Neuronal stem cell (in vitro differentiated cells): ENCODE measurements at regions not wholly inside any gene's neighbourhood (a gene's known extent, or its start where the extent isn't known, plus 50 kb on each side); places are given as distances from the start of the nearest gene placed in this dataset.
A peak's percentile ranks its signal among the peaks of the same experiment; 100 is the strongest.

Source experiments
- DNase-seq: peaks from one replicate; pipeline ENCODE4 v3.0.0-alpha.2; 2013; ENCODE audit warnings: low spot score
- H2AFZ ChIP-seq: one replicate; pipeline ENCODE4 v1.6.1; 2013; ENCODE audit warnings: mild to moderate bottlenecking, low read length, inconsistent platforms
- H2AK5ac ChIP-seq: 2 replicates; pipeline ENCODE4 v1.6.1; 2013; ENCODE audit warnings: low read depth, mild to moderate bottlenecking, inconsistent platforms, low read length, moderate library complexity, mixed read lengths
- H2BK120ac ChIP-seq: 2 replicates; pipeline ENCODE4 v1.6.1; 2013; ENCODE audit warnings: low read depth, mild to moderate bottlenecking, inconsistent platforms, low read length, moderate library complexity, mixed read lengths
- H2BK12ac ChIP-seq: one replicate; pipeline ENCODE4 v1.6.1; 2013; ENCODE audit warnings: low read length, inconsistent platforms
- H2BK15ac ChIP-seq: 2 replicates; pipeline ENCODE4 v1.6.1; 2013; ENCODE audit warnings: mild to moderate bottlenecking, low read length, inconsistent platforms, mixed read lengths
- H2BK5ac ChIP-seq: one replicate; pipeline ENCODE4 v1.6.1; 2013; ENCODE audit warnings: inconsistent platforms, mild to moderate bottlenecking, low read length, moderate library complexity
- H3K14ac ChIP-seq: one replicate; pipeline ENCODE4 v1.6.1; 2013; ENCODE audit warnings: low read length, inconsistent platforms
- H3K18ac ChIP-seq: 2 replicates; pipeline ENCODE4 v1.6.1; 2013; ENCODE audit warnings: low read length, inconsistent platforms
- H3K23ac ChIP-seq: 2 replicates; pipeline ENCODE4 v1.6.1; 2013; ENCODE audit warnings: low read depth, mild to moderate bottlenecking, mixed read lengths, low read length, inconsistent platforms; ENCODE audit not compliant: poor library complexity
- H3K27ac ChIP-seq: replicated peaks from 3 replicates; pipeline ENCODE4 v1.5.1; 2013; ENCODE audit warnings: low read length, inconsistent platforms
- H3K27me3 ChIP-seq, 3 experiments: 2 replicates each; pipeline ENCODE4 v1.6.1; 2013; ENCODE audit warnings: low read length in 3 of 3, mild to moderate bottlenecking in 2 of 3, inconsistent platforms in 1 of 3, low read depth in 1 of 3, mixed read lengths in 1 of 3, moderate library complexity in 1 of 3; ENCODE audit not compliant: control insufficient read depth in 3 of 3, insufficient read depth in 3 of 3
- H3K36me3 ChIP-seq, 2 donors: replicated peaks in 1 of 2; 2 replicates each; pipeline ENCODE4 v1.6.1; 2013; ENCODE audit warnings: low read length in 2 of 2; ENCODE audit not compliant: control insufficient read depth in 2 of 2, insufficient read depth in 2 of 2
- H3K4ac ChIP-seq: 2 replicates; pipeline ENCODE4 v1.6.1; 2013; ENCODE audit warnings: inconsistent platforms, mild to moderate bottlenecking, low read length, moderate library complexity
- H3K4me1 ChIP-seq, 2 donors: 1 replicate in 1 of 2; 2 replicates in 1 of 2; pipeline ENCODE4 v1.6.1; 2013; ENCODE audit warnings: low read length in 2 of 2, low read depth in 1 of 2; ENCODE audit not compliant: control insufficient read depth in 2 of 2, insufficient read depth in 1 of 2
- H3K4me2 ChIP-seq: one replicate; pipeline ENCODE4 v1.6.1; 2013; ENCODE audit warnings: mild to moderate bottlenecking, low read length, inconsistent platforms; ENCODE audit not compliant: insufficient read depth, poor library complexity, severe bottlenecking
- H3K4me3 ChIP-seq, 2 donors: 2 replicates each; pipeline ENCODE4 v1.5.1; 2013; ENCODE audit warnings: low read length in 2 of 2, mild to moderate bottlenecking in 2 of 2, inconsistent platforms in 1 of 2, moderate library complexity in 1 of 2
- H3K79me1 ChIP-seq: one replicate; pipeline ENCODE4 v1.6.1; 2013; ENCODE audit warnings: low read depth, mild to moderate bottlenecking, inconsistent platforms, low read length, moderate library complexity
- H3K9ac ChIP-seq: one replicate; pipeline ENCODE4 v1.6.1; 2013; ENCODE audit warnings: mild to moderate bottlenecking, low read depth, low read length, inconsistent platforms; ENCODE audit not compliant: poor library complexity
- H3K9me3 ChIP-seq, 2 donors: replicated peaks in 1 of 2; 2 replicates each; pipeline versions ENCODE3 to v1.6.1; 2013; ENCODE audit warnings: low read length in 2 of 2, mild to moderate bottlenecking in 2 of 2, inconsistent platforms in 1 of 2, low read depth in 1 of 2, mixed read lengths in 1 of 2, moderate library complexity in 1 of 2; ENCODE audit not compliant: control insufficient read depth in 2 of 2, insufficient read depth in 1 of 2
- H4K8ac ChIP-seq: one replicate; pipeline ENCODE4 v1.6.1; 2013; ENCODE audit warnings: low read depth, mild to moderate bottlenecking, inconsistent platforms, low read length, moderate library complexity
- H4K91ac ChIP-seq: one replicate; pipeline ENCODE4 v1.6.1; 2013; ENCODE audit warnings: low read length, low read depth, mild to moderate bottlenecking, inconsistent platforms; ENCODE audit not compliant: poor library complexity
- WGBS, 2 donors: extraction: QIAGEN DNeasy Blood & Tissue Kit; methylation state at CpG; one replicate each; pipeline ENCODE4 v1.1.7; 2013; ENCODE audit warnings: missing lambda C conversion rate in 2 of 2, mixed read lengths in 1 of 2; ENCODE audit not compliant: insufficient read length in 2 of 2, insufficient replicate concordance in 1 of 2; ENCODE audit errors: extremely low coverage in 2 of 2; 5-methylcytosine and 5-hydroxymethylcytosine counted together

GRCh38 chr2:144219979-144220378, 299.9 kb downstream of the ZEB2 start:
- Histone ChIP-seq H2AFZ (no peak overlapping the region), H2BK5ac (no peak overlapping the region), H2BK12ac (no peak overlapping the region), H3K18ac (no peak overlapping the region), H3K9me3 (no peaks in the 10 kb centered on the region), H3K4me1 (no peaks in the 10 kb centered on the region), H4K8ac (no peak overlapping the region), H3K27me3 (no peaks in the 10 kb centered on the region), H2BK120ac (no peak overlapping the region), H3K4me3 (no peak overlapping the region), H3K23ac (no peak overlapping the region), H3K4ac (no peak overlapping the region), H3K9ac (no peak overlapping the region), H3K4me2 (no peak overlapping the region), H2AK5ac (no peak overlapping the region), H4K91ac (no peak overlapping the region), H3K36me3 (no peaks in the 10 kb centered on the region), H3K27ac (no peak overlapping the region), H3K79me1 (no peaks in the 10 kb centered on the region), H2BK15ac (no peak overlapping the region), H3K14ac (no peak overlapping the region)
- WGBS, 2 donors = no CpG with 5 or more reads among the region's 1 CpG
- DNase-seq = no peak

- H2BK12ac ChIP-seq = no peak overlapping the region
- no peaks in the 10 kb centered on the region for H3K4me1 ChIP-seq
- no peak overlapping the region for H3K4me3 ChIP-seq
- WGBS, 2 donors = no CpG with 5 or more reads among the region's 5 CpGs
- H2BK15ac ChIP-seq = no peak overlapping the region
- no peak for DNase-seq
- no peak overlapping the region for H3K27ac ChIP-seq
- H4K91ac ChIP-seq = no peak overlapping the region
- no peaks in the 10 kb centered on the region for H3K36me3 ChIP-seq
- no peaks in the 10 kb centered on the region for H3K79me1 ChIP-seq
- H3K14ac ChIP-seq = no peak overlapping the region
- H3K27me3 ChIP-seq = no peaks in the 10 kb centered on the region
- H4K8ac ChIP-seq = no peak overlapping the region
- no peak overlapping the region for H3K4me2 ChIP-seq
- H3K4ac ChIP-seq = no peak overlapping the region
- no peak overlapping the region for H2AK5ac ChIP-seq
- no peak overlapping the region for H2BK120ac ChIP-seq
- H2AFZ ChIP-seq = no peak overlapping the region
- no peak overlapping the region for H2BK5ac ChIP-seq
- no peaks in the 10 kb centered on the region for H3K9me3 ChIP-seq
- H3K23ac ChIP-seq = no peak overlapping the region
- H3K9ac ChIP-seq = no peak overlapping the region
- no peak overlapping the region for H3K18ac ChIP-seq
Measured at GRCh38 chr2:144217853-144218633, 301.9 kb downstream of the ZEB2 start.

GRCh38 chr2:144215701-144216675, 303.9 kb downstream of the ZEB2 start:
- DNase-seq = no peak
- no CpG with 5 or more reads among the region's 2 CpGs for WGBS, 2 donors
- no peak overlapping the region for H3K4me3 ChIP-seq
- H2BK5ac ChIP-seq = no peak overlapping the region
- H3K27me3 ChIP-seq = no peaks in the 10 kb centered on the region
- no peak overlapping the region for H3K4ac ChIP-seq
- no peak overlapping the region for H2BK12ac ChIP-seq
- no peak overlapping the region for H3K18ac ChIP-seq
- H3K23ac ChIP-seq = no peak overlapping the region
- H3K79me1 ChIP-seq = no peaks in the 10 kb centered on the region
- no peaks in the 10 kb centered on the region for H3K4me1 ChIP-seq
- H3K14ac ChIP-seq = no peak overlapping the region
- no peak overlapping the region for H2AK5ac ChIP-seq
- no peak overlapping the region for H3K9ac ChIP-seq
- H3K27ac ChIP-seq = no peak overlapping the region
- H2BK120ac ChIP-seq = no peak overlapping the region
- no peaks in the 10 kb centered on the region for H3K36me3 ChIP-seq
- H4K8ac ChIP-seq = no peak overlapping the region
- no peak overlapping the region for H4K91ac ChIP-seq
- H3K4me2 ChIP-seq = no peak overlapping the region
- H3K9me3 ChIP-seq = no peaks in the 10 kb centered on the region
- no peak overlapping the region for H2BK15ac ChIP-seq
- peak overlapping the region; percentile 19 for H2AFZ ChIP-seq

GRCh38 chr2:144215207-144215606, 304.7 kb downstream of the ZEB2 start:
- no peak overlapping the region for H3K23ac ChIP-seq
- no peak overlapping the region for H2AFZ ChIP-seq
- no peak overlapping the region for H2BK120ac ChIP-seq
- no peaks in the 10 kb centered on the region for H3K79me1 ChIP-seq
- H3K4ac ChIP-seq = no peak overlapping the region
- no peak overlapping the region for H3K4me3 ChIP-seq
- H2BK5ac ChIP-seq = no peak overlapping the region
- WGBS, 2 donors = no CpG with 5 or more reads among the region's 1 CpG
- H3K27me3 ChIP-seq = no peaks in the 10 kb centered on the region
- H4K91ac ChIP-seq = no peak overlapping the region
- H3K9ac ChIP-seq = no peak overlapping the region
- no peak overlapping the region for H3K4me2 ChIP-seq
- peaks cover 0 to 3% of the 10 kb centered on the region in 2 donors for H3K36me3 ChIP-seq
- H2BK12ac ChIP-seq = no peak overlapping the region
- no peak overlapping the region for H3K14ac ChIP-seq
- no peak overlapping the region for H2BK15ac ChIP-seq
- H3K9me3 ChIP-seq = no peaks in the 10 kb centered on the region
- no peaks in the 10 kb centered on the region for H3K4me1 ChIP-seq
- H4K8ac ChIP-seq = no peak overlapping the region
- DNase-seq = no peak
- no peak overlapping the region for H2AK5ac ChIP-seq
- H3K27ac ChIP-seq = no peak overlapping the region
- H3K18ac ChIP-seq = no peak overlapping the region
